ENCODE measurements at regions not wholly inside any gene's neighbourhood (a gene's known extent, or its start where the extent isn't known, plus 50 kb on each side); places are given as distances from the start of the nearest gene placed in this dataset.

DNA sequence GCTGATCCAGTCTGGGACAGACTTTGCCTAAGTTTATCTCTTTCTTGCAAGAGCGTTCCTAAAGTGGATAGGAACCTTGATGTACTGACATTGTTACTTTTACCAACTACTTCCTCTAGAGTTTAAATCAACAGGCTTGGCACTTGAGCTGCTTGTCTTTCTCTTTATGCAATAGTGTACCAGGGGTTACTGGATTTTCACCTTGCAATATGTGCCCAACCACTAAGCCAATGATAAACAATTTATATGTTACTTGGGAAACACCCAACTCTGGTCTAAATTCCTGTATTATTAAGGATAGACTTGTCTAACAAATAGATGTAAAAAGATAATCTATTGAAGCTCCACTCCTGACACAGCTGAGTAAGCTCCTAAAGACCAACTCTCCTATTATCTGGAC lies 470.2 kb downstream of the SH2D4B start:
- no peak for TF ChIP-seq TCF12 (IDR thresholded peaks at IDR 0.05; ENCODE audit: low read depth, low read length)
- TF ChIP-seq EZH2 (IDR thresholded peaks at IDR 0.05; ENCODE audit: low read depth, low read length, severe bottlenecking), result no peak
- TF ChIP-seq CEBPB (IDR thresholded peaks at IDR 0.05; ENCODE audit: low read depth, low read length), result no peak
- TF ChIP-seq ZNF274 (IDR thresholded peaks at IDR 0.05; ENCODE audit: borderline replicate concordance, extremely low read depth, low read length), result no peak
- TF ChIP-seq, protein P1, sequence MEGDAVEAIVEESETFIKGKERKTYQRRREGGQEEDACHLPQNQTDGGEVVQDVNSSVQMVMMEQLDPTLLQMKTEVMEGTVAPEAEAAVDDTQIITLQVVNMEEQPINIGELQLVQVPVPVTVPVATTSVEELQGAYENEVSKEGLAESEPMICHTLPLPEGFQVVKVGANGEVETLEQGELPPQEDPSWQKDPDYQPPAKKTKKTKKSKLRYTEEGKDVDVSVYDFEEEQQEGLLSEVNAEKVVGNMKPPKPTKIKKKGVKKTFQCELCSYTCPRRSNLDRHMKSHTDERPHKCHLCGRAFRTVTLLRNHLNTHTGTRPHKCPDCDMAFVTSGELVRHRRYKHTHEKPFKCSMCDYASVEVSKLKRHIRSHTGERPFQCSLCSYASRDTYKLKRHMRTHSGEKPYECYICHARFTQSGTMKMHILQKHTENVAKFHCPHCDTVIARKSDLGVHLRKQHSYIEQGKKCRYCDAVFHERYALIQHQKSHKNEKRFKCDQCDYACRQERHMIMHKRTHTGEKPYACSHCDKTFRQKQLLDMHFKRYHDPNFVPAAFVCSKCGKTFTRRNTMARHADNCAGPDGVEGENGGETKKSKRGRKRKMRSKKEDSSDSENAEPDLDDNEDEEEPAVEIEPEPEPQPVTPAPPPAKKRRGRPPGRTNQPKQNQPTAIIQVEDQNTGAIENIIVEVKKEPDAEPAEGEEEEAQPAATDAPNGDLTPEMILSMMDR (IDR thresholded peaks at IDR 0.05; ENCODE audit: control extremely low read depth in 1 of 3, insufficient read depth in 1 of 3, low read depth in 1 of 3, low read length in 3 of 3), result no peak
- no peak for TF ChIP-seq POU5F1 (IDR thresholded peaks at IDR 0.05; ENCODE audit: low read depth, low read length)
- no peak for TF ChIP-seq POLR2A (IDR thresholded peaks at IDR 0.05; ENCODE audit: control extremely low read depth in 1 of 2, low read depth in 2 of 2, low read length in 2 of 2)
- no peak for TF ChIP-seq MAFK (IDR thresholded peaks at IDR 0.05; ENCODE audit: low read depth, low read length)
- no peak for TF ChIP-seq YY1 (IDR thresholded peaks at IDR 0.05; ENCODE audit: low read depth, low read length)
- TF ChIP-seq SIRT6 (IDR thresholded peaks at IDR 0.05; ENCODE audit: low read length), result no peak
- no peak for TF ChIP-seq GABPA (IDR thresholded peaks at IDR 0.05; ENCODE audit: borderline replicate concordance, insufficient read depth, low read length)
- no peak for TF ChIP-seq SP4 (IDR thresholded peaks at IDR 0.05; ENCODE audit: low read length)
- TF ChIP-seq POLR2AphosphoS5 (IDR thresholded peaks at IDR 0.05; ENCODE audit: low read depth, low read length), result no peak
- no peak for TF ChIP-seq PHF8 (conservative IDR thresholded peaks at IDR 0.05; ENCODE audit: low read depth, low read length)
